HUDEP-2 (cell line): ENCODE measurements at regions not wholly inside any gene's neighbourhood (a gene's known extent, or its start where the extent isn't known, plus 50 kb on each side); places are given as distances from the start of the nearest gene placed in this dataset.

ENCODE experiments used
- DNase-seq, 76 experiments: peaks; one replicate each; lab custom pipeline; 2025; ENCODE audit not compliant: unreplicated experiment in 76 of 76; lab: John Stamatoyannopoulos, UW

DNA sequence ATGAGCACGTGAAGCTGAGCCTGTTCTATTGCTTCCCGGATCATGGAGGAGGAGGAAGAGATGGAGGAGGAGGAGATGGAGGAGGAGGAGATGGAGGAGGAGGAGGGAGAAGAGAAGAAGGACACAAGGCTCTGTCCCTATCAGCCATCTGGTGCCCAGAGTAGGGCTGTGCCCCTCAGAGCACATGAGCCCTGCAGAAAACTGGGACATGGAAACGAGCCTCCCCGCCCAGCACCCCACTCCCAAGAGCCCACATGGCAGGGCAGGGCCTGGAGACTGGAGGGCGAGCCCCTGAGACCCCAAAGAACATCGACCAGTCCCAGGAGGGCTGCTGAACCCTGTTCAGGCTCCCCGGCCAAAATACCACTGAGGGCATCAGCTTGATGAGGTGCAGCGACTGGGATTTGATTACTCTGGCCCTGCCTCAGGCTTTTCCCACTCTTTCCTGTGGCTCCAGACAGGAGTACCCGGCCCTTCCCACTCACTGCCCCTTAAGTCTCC, 285.6 kb downstream of the UACA start:
- DNase-seq, result no peak

DNA sequence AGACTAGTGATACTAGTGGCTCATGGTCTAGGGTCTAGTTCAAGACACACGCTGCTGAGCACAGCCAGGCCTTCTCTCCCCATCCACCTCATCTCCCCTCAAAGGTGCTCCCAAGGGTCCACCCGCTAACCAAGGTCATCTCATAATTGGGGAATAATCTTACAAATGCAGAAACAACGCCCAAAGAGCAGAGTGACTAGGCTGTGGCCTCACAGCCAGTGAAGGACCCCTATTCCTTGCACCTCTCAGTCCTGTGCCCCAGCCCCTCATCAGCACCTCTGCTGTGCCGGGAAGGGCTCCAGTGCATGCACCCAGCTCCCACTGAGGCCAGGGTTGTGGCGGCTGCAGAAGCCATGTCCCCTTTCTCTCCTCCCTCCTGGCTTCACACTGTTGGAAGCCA, 286.9 kb downstream of the UACA start:
- DNase-seq, result no peak

DNA sequence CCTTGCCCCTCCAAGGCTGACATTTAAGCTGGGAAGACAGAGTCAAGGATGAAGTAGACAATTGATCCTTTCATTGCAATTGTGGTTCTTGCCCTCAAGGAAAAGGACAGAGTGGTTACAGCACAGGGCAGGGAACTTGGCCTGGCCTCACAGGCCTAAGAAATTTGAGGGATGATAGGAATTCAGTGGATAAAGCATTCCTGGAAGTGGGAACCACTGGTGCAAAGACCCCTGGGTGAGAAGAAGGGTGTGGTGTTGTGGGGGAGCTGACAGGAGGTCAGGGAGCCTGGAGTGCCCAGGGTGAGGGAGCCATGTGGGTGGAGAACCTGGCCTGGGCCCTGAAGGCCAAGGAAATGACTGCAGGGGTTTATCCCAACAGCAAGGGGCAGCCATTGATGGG, 287.4 kb downstream of the UACA start:
- DNase-seq, result no peak

DNA sequence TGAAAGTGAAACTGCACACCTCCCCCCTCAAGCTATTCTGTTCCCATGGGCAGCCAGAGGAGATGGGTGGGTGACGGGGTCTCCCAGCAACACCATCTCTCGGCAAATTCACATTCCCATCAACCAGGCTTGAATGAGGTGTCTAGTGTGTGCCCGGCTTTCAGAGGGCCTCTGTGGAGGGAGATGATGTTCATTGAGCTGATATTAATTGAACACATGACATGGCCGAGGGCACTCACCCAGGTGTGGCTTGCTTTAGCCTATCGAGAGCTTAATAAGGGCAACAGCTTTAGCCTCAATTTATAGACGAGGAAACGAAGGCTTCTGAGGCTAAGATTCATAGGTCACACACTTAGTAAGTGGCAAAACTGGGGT, 288.0 kb downstream of the UACA start:
- DNase-seq, result no peak

DNA sequence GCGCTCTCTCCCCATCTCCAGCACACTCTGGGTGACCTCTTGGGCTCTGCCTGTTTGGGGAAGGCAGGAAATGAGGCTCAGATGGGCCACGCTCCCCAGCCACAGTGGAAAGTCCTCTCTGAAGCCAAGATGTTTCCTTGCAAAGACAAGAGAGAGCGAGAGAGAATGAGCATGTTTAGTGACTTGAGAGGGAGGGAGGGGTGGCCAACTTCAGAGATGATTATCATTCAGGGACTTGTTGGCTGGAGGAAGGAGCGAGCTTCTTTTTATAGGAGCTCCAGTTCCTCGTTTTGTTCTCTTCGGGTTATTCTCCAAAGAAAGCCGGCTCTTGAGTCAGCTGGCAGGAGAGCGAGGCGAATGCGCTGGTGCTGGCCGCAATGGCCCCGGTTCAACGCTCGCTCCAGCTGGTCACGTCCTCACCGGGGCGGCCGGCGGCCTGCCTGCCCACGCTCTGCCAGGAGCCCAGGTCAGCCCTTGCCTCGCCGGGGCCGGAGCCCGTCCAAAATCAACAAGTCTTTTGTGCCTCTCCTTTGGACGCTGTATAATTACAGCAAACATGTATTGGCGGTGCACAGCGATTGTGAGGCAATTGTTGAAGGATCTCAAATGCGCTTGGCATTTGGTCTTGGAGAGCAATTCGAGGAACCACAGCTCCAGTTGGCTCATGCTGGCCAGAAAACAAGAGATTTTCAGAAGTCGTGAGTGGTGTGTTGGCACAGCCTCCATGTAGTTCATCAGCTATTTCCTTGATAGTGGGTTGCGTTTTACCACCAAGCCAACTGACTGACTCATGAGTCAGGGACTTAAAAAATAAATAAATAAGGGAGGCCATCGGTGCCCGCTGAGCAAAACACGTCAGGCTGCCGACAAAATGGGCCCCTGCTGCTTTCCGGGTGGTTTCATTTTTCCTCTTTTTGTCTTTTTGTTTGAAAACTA, 288.6 kb downstream of the UACA start:
- DNase-seq, result peak in 1 of 76 experiments; percentile 5

DNA sequence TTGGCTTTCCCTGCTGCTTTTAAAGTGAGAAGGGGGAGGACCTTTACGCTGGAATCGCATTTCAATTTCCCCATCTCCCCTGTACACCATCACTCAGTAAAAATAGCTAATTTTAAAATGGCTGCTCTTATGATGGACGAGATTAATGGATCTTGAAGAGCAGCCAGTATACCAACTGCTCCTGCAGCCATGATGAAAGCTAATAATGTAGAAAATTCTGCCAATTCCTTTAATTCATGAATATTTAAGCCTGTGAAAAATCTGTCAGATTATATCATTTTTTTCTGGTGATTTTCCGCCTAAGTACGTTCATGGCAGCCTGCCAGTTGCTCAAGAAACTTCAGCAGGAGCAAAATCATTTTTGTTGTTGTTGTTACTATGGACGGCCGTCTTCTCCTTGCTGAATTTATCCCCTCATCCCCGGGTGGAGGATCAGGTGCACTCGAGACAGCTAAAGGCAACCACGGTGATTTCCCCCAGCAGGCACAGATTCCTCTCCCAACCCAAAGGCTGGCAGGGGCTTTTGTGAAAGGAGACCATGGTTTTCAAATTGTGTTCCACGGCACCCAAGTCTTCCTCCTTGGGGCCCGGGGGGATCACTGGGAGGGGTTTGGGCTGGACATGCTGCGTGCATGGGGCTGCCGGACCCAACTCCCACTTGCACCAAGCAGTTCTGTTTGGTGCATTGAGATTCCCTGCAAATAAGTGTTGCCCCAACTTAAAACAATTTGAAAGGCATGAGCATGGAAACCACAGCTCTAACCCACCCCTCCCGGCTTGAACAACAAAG, 289.6 kb downstream of the UACA start:
- no peak for DNase-seq

DNA sequence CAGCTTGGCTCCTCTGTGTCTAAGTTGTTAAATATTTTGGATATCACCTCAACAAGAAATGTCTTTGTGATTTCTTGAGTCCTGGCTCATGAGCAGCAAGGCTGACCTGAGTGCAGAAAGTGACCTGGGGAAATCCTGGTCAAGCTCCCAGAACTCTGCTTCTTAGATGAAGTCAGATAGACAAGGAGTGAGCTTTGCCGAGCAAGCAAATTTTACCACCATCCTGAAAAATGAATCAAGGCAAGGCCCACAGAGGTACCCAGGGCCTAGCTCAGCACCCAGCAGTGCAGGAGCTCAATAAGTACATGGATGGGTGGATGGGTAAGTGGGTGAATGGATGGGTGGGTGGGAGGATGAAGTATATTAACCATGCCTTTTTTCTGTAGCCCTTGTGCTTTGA, 291.8 kb downstream of the UACA start:
- DNase-seq, result no peak

DNA sequence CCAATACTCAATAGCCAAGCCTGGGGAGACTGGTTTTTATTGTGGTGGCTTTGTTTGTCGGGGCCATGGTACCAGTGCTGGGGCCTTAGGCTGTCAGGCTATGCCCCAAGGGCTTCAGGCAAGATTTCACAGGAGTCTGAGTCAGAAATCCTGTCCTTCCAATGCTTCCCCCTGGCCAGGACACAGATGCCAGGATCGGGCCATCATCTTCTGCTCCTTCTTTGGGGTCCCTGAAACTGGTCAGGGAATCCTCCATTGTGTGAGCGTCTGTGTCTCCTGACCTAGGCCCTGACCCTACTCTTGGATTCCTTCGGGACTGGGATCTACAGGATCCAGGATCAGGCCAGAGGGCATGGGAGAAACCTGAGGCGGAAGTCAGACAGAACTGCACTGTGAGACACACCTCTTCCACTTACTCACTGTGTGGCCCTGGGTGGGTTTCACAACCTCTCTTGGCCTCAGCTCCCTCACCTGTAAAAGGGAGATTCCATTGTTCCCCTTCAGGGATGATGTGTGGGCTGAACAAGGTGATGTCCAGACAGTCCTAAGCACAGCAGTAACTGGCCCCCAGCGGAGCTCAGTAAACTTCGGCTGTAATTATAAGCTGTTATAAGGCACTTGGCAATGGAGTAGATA, 292.7 kb downstream of the UACA start:
- no peak for DNase-seq

DNA sequence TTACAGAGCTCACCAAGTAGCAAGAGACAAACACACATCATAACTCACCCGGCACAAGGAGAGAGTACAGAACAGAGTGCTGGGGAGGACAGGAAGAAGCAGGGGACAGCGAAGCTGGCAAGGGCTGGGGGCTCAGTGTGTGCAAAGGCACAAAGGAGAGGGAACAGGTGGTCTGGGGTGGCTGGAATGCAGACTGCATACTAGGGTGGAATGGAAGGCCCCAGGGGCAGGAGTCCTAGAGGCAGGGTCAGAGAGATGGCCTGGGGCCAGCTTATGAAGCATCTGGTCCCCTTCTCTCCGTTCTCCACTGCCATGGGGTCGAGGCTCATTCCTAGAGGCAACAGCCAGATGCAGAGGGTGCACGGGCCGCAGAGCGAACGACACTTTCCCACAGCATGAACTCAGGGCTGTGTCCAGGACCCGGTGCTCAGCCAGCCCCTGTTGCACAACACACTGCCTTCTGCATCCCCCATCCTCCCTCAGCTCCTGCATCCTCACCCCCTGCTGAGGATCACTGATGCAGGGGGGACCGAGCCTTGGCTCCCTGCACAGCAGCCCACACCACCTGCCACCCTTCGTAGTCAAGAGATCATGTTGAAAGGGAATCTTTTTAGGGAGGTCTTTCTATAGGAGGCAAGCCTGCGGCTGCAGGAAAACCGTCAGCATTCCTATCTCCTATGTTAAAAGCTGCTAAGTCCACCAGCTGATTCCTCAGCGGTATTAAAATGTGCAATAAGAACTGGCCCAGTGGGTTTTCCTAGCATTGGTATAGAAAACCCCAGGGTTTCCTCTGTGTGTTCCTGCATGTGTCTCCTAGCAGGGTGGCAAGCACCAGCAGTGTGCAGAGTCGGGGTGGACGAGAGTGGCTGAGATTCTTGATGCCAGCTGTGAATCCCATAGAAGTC, 293.5 kb downstream of the UACA start:
- no peak for DNase-seq

DNA sequence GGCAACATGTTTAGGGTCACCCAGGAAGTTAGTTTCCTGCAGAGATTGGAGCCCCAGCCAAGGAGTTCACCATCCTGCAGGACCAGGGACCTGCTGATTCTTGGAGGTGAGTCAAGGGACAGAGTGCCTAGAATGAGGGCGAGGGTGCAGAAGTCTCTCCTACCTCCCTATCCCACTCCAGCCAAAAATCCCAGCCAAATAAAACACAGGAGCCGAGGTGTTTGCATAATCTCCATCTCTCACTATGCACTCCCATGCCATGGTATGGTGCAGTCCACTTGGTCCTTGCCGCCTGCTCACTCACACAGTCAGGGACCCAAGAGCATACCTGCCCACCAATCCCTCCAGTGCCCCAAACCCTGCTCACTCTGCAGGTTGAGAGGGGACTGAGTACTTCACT, 294.2 kb downstream of the UACA start:
- DNase-seq, result no peak

DNA sequence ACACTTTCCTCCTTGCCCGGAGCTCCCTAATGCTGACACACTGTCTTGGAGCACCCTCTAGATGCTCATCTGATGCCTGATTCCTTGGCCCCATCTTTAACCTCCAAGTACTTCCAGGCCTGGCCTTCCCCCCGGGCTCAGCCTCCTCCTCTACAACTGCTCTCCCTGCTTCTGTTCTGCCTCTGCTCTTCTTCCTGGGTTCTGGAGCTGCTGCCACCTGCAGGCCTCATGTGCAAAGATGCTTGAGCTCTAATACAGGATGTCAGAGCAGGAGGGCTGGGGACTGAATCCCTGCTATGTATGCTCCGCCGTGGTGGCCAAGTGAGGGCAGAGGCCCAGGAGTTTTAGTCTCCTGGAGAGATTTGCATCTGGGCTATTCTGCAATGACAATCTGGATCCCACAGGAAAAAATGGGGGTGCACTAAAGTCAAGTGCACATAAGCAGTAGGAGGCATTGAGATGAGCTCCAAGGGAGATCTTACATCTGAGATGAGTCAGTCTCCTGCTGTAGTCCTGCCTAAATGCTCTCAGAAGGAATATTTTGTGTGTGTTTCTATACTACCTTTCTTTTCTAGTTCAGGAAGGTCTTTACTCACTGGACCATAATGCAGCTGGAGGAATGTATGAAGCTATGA, 296.3 kb downstream of the UACA start:
- DNase-seq, result peak in 47 of 76 experiments; percentile 3 to 60 (median 30)

DNA sequence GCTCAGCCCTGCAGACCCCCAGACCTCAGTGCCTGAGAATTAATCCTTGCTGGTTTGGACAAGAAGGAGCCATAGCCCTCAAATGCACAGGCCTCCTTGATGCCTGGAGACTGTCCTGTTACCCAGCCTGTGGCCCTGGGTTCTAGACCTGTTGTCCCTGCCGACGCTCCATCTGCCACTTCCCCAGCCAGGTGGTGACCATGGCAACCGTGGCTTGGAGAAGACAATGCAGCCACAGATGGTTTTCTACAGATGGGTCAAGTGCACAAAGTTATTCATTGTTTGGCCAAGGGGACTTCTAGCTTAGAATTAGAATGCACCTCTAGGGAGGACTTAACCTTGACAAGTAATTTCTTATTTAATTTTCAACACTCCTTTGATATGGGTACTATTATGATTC, 297.1 kb downstream of the UACA start:
- DNase-seq, result no peak

DNA sequence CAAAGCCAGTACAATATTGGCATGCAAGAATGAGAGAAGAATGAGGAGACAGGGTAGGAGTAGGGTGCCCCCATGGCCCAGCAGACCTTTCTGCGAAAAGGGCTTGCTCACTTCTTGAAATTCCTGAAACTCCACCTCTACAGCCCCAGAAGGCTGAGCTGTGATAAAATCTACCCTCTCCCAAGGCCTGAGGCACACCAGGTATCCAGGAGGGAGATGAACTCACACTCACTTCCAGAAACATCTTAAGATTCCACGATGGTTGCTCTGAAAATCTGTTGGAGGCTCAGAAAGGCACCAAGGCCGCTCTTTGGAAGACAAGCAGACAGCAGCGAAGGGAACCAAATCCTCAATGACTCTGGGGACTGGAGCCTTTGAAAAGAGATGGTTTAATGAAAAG, 297.5 kb downstream of the UACA start:
- no peak for DNase-seq

DNA sequence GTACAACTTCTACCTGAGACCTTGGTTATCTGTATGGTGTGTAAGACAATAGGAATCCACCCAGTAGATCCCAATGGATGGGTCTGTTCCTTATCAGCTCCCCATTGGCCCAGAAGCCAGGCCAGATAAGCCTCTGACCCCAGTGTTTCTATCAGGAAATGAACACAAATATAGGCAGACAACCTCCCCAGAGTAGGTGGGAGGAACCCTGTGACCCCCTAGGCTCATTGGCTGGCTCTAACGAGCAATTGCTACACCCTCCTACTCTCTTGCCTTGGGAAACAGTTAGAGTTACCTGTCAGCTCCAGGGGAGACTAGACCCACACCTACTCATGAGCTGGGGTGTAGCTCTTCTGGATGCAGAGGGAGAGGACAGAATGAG, 299.9 kb downstream of the UACA start:
- peak in 44 of 76 experiments; percentile 11 to 74 (median 44) for DNase-seq

DNA sequence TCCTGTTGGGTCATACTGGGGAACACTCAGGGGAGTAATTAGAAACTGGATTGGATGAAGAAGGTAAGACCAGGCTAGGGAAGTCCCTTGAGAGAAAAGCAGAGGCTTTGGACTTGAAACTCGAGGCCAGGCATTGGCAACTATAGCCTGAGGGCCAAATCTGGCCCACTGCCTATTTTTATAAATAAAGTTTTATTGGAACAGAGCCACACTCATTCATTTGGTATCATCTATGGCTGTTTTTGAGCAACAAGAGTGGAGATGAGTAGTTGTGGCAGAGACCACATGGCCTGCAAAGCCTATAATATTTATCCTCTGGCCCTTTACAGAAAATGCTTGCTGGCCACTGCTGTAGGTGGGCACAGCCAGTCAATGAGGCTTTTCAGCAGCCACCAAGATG, 301.4 kb downstream of the UACA start:
- DNase-seq, result no peak

DNA sequence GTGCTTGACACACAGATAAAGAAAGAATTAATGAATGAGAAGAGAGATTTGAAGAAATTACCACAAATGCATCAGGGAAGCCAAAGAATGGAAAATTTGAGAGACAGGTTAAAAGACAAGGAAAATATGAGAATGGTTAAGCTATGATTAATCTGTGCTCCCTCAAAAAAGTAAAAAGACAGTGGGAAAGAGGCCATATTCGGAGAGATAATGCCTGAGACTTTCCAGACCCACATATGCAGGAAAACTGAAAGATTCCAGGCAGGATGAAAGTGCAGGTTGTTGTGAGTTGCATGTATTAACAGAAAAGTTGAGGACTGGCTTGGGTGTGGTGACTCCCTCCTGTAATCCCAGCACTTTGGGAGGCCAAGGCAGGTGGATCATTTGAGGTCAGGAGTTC, 302.3 kb downstream of the UACA start:
- DNase-seq, result no peak

DNA sequence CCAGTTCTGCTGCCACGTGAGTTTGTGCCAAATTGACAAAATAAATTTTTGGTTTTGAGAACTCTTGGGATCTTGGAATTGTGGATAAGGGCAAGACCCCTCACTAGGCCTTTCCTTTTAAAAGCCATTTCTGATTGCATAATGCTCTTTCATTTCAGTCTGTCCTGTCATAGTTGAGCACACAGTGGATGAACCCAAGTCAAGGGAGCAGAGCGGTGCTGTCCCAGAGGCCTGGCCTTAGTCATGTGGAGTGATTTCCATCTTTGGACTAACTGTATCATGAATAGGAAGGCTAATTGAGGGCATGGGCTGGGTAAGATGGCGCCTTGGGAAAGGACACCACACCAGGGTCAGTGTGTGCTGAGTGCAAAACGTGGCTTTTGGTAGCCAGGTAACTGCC, 304.0 kb downstream of the UACA start:
- DNase-seq, result no peak

DNA sequence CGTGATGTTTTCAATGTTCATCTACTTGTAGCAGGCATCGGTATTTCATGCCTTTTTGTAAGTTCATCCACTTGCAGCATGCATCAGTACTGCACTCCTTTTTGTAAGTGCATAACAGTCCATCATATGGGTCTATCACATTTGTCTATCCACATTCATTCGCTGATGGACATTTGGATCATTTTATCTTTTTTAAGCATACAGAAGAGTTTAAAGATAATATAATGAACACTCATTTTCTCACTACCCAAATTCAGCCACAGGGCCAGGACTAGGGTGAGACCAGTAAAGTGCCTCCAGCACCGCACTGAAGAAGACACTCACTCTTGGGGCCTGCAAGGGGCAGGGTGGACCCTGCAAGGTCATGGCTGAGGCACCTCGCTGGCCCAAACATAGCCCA, 309.6 kb downstream of the UACA start:
- DNase-seq, result peak in 1 of 76 experiments; percentile 16

DNA sequence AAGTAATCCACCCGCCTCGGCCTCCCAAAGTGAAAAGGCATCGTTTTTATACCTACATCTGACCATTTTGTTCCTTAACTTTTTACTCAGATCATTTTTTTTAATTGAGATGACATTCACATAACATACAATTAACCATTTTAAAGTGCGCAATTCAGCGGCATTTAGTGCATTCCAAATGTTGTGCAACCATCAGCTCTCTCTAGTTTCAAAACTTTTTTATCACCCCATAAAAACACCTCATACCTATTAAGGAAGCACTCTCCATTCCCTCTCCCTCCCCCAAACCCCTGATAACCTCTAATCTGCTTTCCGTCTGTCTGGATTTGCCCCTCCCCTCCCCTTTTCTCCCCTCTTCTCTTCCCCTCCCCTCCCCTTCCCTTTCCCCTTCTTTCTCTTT, 310.1 kb downstream of the UACA start:
- DNase-seq, result no peak
